K562 (cell line): ENCODE measurements at regions not wholly inside any gene's neighbourhood (a gene's known extent, or its start where the extent isn't known, plus 50 kb on each side); places are given as distances from the start of the nearest gene placed in this dataset.

Source experiments
- CGGBP1 ChIP-seq: fragments of 250-450 bp; sonication (Bioruptor Pico); IDR thresholded peaks from 2 replicates; pipeline ENCODE4 v1.9.0; 2021; ENCODE audit warnings: mild to moderate bottlenecking
- E4F1 ChIP-seq: fragments of 250-450 bp; sonication (Bioruptor Pico); IDR thresholded peaks from 2 replicates; pipeline ENCODE4 v1.5.0; 2021; ENCODE audit warnings: mild to moderate bottlenecking, borderline replicate concordance
- ELF1 ChIP-seq: fragments of 200-800 bp; sonication (Bioruptor generic); IDR thresholded peaks from 2 replicates; pipeline ENCODE4 v1.6.1; 2016; ENCODE audit warnings: missing genetic modification characterization, missing compliant biosample characterization
- FOXJ3 ChIP-seq: sonication (generic); formaldehyde crosslinking; IDR thresholded peaks from 2 replicates; pipeline ENCODE4 v1.4.0; 2020; ENCODE audit warnings: mild to moderate bottlenecking, missing genetic modification reagents
- MIER1 ChIP-seq: fragments of 450-650 bp; IDR thresholded peaks from 2 replicates; pipeline ENCODE4 v1.6.1; 2016; ENCODE audit warnings: antibody characterized with exemption, mild to moderate bottlenecking, low read depth
- ZBTB11 ChIP-seq, 3 experiments: fragments of 200-800 bp in 1 of 3; fragments of 250-450 bp in 1 of 3; fragments of 450-650 bp in 1 of 3; sonication (Bioruptor Pico) in 1 of 3; sonication (Bioruptor generic) in 1 of 3; formaldehyde crosslinking in 1 of 3; IDR thresholded peaks; 2 replicates each; pipeline versions ENCODE4 v1.6.1 to v1.8.0; 2016 to 2022; ENCODE audit warnings: mild to moderate bottlenecking in 2 of 3, missing genetic modification characterization in 2 of 3, missing compliant biosample characterization in 1 of 3, moderate library complexity in 1 of 3
- ZBTB26 ChIP-seq: fragments of 450-650 bp; formaldehyde crosslinking; IDR thresholded peaks from 2 replicates; pipeline ENCODE4 v1.4.0; 2022; ENCODE audit warnings: missing genetic modification characterization
- ZNF445 ChIP-seq: fragments of 250-450 bp; sonication (Bioruptor Pico); IDR thresholded peaks from 2 replicates; pipeline ENCODE4 v1.4.0; 2020; ENCODE audit warnings: low read depth, mild to moderate bottlenecking, moderate library complexity

- TF ChIP-seq ZBTB11 (CRISPR knock-in tag; IDR thresholded peaks at IDR 0.05) (no peak), ZBTB26 (CRISPR knock-in tag) (no peak), E4F1 (CRISPR knock-in tag) (no peak), FOXJ3 (no peak), ELF1 (tag) (no peak), ZNF445 (no peak), CGGBP1 (CRISPR knock-in tag) (no peak), MIER1 (no peak)
These were observed 132.5 kb upstream of the C1orf174 start (continued) for GRCh38 chr1:4032571-4032970.
